ENCODE measurements at regions not wholly inside any gene's neighbourhood (a gene's known extent, or its start where the extent isn't known, plus 50 kb on each side); places are given as distances from the start of the nearest gene placed in this dataset.

DNA sequence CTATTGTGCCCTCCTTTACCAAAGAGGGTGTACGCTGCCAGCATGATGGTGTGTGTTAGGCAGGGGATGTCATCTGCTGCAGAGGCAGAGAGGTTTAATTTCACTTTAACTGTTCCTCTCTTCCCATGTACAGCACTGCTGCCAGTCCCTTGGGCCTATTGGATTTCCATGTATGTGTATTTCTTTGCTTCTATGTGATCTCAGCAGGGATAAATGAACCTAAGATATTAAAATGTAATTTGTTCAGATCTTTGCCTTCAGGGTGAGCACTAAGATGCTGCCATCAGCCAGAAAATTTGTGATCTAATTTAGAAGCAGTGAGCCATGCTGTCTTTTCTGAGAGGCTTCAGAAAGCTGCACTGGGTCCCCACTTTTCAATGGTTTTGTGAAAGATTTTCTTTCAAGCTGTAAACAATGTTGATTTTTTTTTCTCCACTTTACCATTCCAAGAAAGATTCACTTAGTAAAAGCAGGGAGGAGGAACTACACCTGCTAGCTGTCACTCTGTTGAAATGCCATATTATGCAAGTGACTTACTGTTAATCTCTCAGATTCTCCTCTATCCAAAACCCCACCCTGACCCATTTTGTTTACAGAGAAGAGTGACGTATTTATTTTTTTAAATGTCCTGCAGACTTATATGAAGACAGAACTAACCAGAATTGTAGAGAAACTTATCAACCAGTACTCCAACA, 261.9 kb downstream of the TBL1XR1 start:
- Histone ChIP-seq H3K4me3 (no peak overlapping the region), H3K27me3 (no peaks in the 10 kb centered on the region), H3K9me3 (replicated peaks in 1 of 3) (no peaks in the 10 kb centered on the region), H3K36me3 (replicated peaks in 1 of 2) (no peaks in the 10 kb centered on the region), H3K27ac (no peak overlapping the region), H3K4me1 (replicated peaks in 1 of 2) (peaks cover 0 to 4% of the 10 kb centered on the region in 2 donors)
- WGBS, 4 donors = 83 to 94% (median 87%) methylated on average over 2 of the region's 2 CpGs
- TF ChIP-seq POLR2A (IDR thresholded peaks at IDR 0.05) = no peak
- TF ChIP-seq, protein P1, sequence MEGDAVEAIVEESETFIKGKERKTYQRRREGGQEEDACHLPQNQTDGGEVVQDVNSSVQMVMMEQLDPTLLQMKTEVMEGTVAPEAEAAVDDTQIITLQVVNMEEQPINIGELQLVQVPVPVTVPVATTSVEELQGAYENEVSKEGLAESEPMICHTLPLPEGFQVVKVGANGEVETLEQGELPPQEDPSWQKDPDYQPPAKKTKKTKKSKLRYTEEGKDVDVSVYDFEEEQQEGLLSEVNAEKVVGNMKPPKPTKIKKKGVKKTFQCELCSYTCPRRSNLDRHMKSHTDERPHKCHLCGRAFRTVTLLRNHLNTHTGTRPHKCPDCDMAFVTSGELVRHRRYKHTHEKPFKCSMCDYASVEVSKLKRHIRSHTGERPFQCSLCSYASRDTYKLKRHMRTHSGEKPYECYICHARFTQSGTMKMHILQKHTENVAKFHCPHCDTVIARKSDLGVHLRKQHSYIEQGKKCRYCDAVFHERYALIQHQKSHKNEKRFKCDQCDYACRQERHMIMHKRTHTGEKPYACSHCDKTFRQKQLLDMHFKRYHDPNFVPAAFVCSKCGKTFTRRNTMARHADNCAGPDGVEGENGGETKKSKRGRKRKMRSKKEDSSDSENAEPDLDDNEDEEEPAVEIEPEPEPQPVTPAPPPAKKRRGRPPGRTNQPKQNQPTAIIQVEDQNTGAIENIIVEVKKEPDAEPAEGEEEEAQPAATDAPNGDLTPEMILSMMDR (IDR thresholded peaks at IDR 0.05) = no peak
- DNase-seq = no peak
- intact Hi-C loops (cut with DNase I) = loop anchor here in 1 of 2 donors (5.0 kb wide), 1 partner anchor 58 kb away; no protein-coding TSS in a partner anchor

DNA sequence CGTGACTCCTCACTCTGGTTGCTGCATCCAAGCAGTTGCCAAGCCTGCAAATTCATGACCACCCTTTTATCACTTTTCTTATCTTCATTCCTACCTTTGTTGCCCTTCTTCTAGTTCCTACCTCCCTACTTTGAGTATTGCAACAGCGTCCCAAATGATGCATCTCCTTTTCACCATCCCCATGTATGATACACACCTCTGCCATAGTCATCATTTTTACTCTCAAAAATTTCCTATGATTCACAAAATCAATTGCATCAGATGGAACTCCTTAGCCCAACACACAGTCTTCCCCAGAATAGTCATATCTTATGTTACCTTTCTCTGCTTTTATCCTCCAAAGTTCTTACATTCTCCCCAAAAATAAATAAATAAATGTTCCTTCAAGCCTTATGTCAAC, 262.6 kb downstream of the TBL1XR1 start:
- TF ChIP-seq, protein P1 (IDR thresholded peaks at IDR 0.05) = no peak
- no peak for TF ChIP-seq POLR2A (IDR thresholded peaks at IDR 0.05)
- Histone ChIP-seq H3K9me3 (replicated peaks in 1 of 3) (no peaks in the 10 kb centered on the region), H3K4me3 (no peak overlapping the region), H3K4me1 (replicated peaks in 1 of 2) (peaks cover 0 to 4% of the 10 kb centered on the region in 2 donors), H3K27ac (no peak overlapping the region), H3K27me3 (no peaks in the 10 kb centered on the region), H3K36me3 (replicated peaks in 1 of 2) (no peaks in the 10 kb centered on the region)
- no peak for DNase-seq
- intact Hi-C loops (cut with DNase I) = loop anchor here in 1 of 2 donors (5.0 kb wide), 1 partner anchor 57 kb away; no protein-coding TSS in a partner anchor
- 90 to 94% (median 91%) methylated on average over 2 of the region's 2 CpGs for WGBS, 4 donors

DNA sequence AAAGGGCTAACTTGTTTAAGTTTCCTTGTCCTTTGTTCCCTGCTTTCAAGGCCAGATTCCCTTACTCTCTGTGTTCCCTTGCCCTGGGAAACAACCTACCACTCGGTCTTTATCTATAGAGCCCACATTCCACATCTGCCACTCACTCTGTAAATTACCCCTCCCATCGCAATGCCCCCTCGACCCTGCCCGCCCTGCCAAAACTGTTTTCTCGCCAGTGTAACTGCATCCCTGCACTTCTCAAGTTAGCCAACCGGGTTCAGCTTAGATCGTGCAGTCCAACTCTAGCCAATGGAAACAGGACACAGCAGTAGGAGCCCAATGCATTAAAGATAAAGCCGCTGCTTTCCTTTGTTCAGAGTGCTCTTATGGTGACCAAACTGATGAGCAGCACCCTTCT, 263.6 kb downstream of the TBL1XR1 start:
- Histone ChIP-seq H3K4me1 (replicated peaks in 1 of 2) (no peaks in the 10 kb centered on the region), H3K36me3 (replicated peaks in 1 of 2) (no peaks in the 10 kb centered on the region), H3K27ac (no peak overlapping the region), H3K9me3 (replicated peaks in 1 of 3) (no peaks in the 10 kb centered on the region), H3K27me3 (no peaks in the 10 kb centered on the region), H3K4me3 (no peak overlapping the region)
- WGBS, 4 donors = 65 to 85% (median 75%) methylated on average over 8 of the region's 8 CpGs
- DNase-seq = no peak
- no peak for TF ChIP-seq POLR2A (IDR thresholded peaks at IDR 0.05)
- TF ChIP-seq, protein P1 (IDR thresholded peaks at IDR 0.05) = no peak
- intact Hi-C loops (cut with DNase I) = no loop called here

DNA sequence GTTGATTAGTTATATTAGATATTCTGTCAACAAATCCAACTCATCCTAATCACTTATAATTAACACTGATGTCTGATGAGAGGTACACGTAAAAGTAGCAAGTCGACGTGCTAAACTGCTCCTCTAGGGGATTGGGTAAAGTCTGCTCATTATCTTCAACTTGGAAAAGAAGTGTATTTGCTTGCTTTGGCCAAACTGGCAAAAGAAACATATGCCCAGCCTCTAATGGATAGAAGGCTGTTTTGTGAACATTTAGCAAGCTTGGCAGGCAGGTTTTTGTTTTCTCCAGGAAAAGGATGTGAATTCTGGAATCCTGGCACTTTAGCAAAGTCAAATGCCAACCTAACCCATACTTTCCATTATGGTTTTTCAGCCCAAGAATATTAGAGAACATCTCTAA, 264.8 kb downstream of the TBL1XR1 start:
- no peak for DNase-seq
- H3K27ac ChIP-seq = no peak overlapping the region
- H3K9me3 ChIP-seq (replicated peaks in 1 of 3) = no peaks in the 10 kb centered on the region
- H3K4me3 ChIP-seq = no peak overlapping the region
- WGBS, 4 donors = 73 to 89% (median 78%) methylated on average over 3 of the region's 3 CpGs
- no peaks in the 10 kb centered on the region for H3K27me3 ChIP-seq
- TF ChIP-seq POLR2A (IDR thresholded peaks at IDR 0.05) = no peak
- TF ChIP-seq, protein P1 (IDR thresholded peaks at IDR 0.05) = no peak
- H3K4me1 ChIP-seq (replicated peaks in 1 of 2) = no peaks in the 10 kb centered on the region
- H3K36me3 ChIP-seq (replicated peaks in 1 of 2) = no peaks in the 10 kb centered on the region
- intact Hi-C loops (cut with DNase I) = no loop called here
